IPS-18a (cell line): ENCODE measurements at regions not wholly inside any gene's neighbourhood (a gene's known extent, or its start where the extent isn't known, plus 50 kb on each side); places are given as distances from the start of the nearest gene placed in this dataset.

Experiments used
- H3K27ac ChIP-seq: one replicate; pipeline ENCODE4 v1.5.1; 2013; ENCODE audit warnings: low read length
- H3K27me3 ChIP-seq: one replicate; pipeline ENCODE4 v1.6.1; 2013; ENCODE audit warnings: mild to moderate bottlenecking, low read length; ENCODE audit not compliant: control insufficient read depth, insufficient read depth
- H3K36me3 ChIP-seq: one replicate; pipeline ENCODE4 v1.6.1; 2013; ENCODE audit warnings: low read depth, low read length; ENCODE audit not compliant: control insufficient read depth
- H3K4me1 ChIP-seq: one replicate; pipeline ENCODE4 v1.6.1; 2013; ENCODE audit warnings: low read depth, low read length; ENCODE audit not compliant: control insufficient read depth
- H3K4me3 ChIP-seq: one replicate; pipeline ENCODE4 v1.5.1; 2013; ENCODE audit warnings: low read length
- H3K9ac ChIP-seq: one replicate; pipeline ENCODE4 v1.6.1; 2013; ENCODE audit warnings: mild to moderate bottlenecking, low read length, moderate library complexity
- H3K9me3 ChIP-seq: one replicate; pipeline ENCODE4 v1.6.1; 2013; ENCODE audit warnings: low read depth, low read length; ENCODE audit not compliant: control insufficient read depth

DNA sequence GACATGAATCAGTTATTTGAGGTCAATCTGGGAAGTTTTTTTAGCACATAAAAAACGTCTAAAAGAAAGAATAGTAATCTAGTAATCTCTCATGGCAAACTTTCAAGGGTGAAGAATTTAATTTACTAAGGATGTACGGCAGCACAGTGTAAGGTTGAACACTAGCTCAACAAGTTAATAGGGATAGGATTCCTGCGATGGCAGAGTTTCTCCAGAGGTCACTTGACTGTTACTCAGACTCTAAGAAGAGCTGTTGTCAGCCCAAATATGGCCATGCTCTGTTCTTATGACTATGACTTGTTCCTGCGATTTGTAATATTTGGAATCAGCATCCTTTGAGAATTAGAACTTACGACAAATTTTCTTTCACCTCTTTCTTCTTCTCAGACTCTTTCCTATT, 553.3 kb upstream of the TNP1 start:
- Histone ChIP-seq H3K27me3 (no peaks in the 10 kb centered on the region), H3K9me3 (no peaks in the 10 kb centered on the region), H3K27ac (no peak overlapping the region), H3K36me3 (no peaks in the 10 kb centered on the region), H3K9ac (no peak overlapping the region), H3K4me3 (no peak overlapping the region), H3K4me1 (no peaks in the 10 kb centered on the region)

DNA sequence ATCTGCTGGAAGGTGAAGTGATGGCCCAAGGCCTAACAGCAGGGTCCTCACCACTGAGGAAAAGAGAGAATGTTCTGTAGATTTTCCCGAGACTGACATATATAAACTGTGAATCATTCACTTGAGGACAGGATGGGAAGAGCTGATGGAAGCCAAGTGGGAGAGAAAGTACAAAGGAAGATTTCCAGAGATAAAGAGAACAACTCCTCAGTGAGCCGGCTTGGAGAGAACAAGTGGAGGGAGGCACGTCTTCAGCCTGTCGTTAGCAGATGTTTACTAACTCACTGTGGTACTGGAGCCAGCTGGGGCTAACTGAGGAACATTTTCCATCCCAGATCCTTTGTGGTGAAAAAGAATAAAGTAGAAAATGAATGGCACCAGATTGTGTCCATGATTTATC, 552.9 kb upstream of the TNP1 start:
- no peaks in the 10 kb centered on the region for H3K4me1 ChIP-seq
- H3K9me3 ChIP-seq = no peaks in the 10 kb centered on the region
- no peak overlapping the region for H3K4me3 ChIP-seq
- H3K36me3 ChIP-seq = no peaks in the 10 kb centered on the region
- no peak overlapping the region for H3K9ac ChIP-seq
- H3K27ac ChIP-seq = no peak overlapping the region
- H3K27me3 ChIP-seq = no peaks in the 10 kb centered on the region

DNA sequence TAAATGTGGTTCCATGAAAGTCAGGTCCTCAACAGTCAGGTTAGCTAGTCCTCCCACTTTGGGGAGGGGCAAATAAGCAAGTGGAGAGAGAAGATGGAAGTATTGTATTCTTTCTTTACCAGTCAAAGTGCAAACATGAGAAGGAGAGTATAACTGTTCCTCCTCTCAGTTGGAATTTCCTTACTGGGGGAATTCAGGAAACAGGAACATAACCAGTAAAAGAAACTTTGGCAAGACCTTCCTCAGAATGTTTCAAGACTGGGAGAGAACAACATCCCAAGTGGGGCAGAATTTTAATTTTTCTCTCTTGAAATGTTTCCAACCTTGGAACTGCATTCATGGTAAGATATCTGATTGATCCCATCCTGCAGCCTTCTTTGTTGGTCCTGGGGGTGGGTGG, 552.4 kb upstream of the TNP1 start:
- H3K9me3 ChIP-seq = no peaks in the 10 kb centered on the region
- H3K36me3 ChIP-seq = no peaks in the 10 kb centered on the region
- no peak overlapping the region for H3K9ac ChIP-seq
- H3K27me3 ChIP-seq = no peaks in the 10 kb centered on the region
- no peaks in the 10 kb centered on the region for H3K4me1 ChIP-seq
- no peak overlapping the region for H3K4me3 ChIP-seq
- no peak overlapping the region for H3K27ac ChIP-seq

DNA sequence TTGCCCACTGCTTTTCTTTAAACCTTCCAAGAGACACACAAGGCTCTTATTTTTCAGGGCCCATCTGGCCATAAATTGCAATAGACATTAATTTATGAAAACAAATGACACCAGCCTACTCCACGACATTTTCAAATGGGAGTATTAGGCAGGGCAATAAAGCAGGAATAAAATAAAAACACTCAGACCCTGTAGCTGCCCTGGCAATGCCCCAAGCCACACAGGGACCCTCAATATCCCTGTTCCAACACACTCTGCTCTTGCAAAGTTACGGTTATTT, 550.8 kb upstream of the TNP1 start:
- Histone ChIP-seq H3K36me3 (no peaks in the 10 kb centered on the region), H3K9ac (no peak overlapping the region), H3K27me3 (no peaks in the 10 kb centered on the region), H3K4me1 (no peaks in the 10 kb centered on the region), H3K4me3 (no peak overlapping the region), H3K9me3 (no peaks in the 10 kb centered on the region), H3K27ac (no peak overlapping the region)

DNA sequence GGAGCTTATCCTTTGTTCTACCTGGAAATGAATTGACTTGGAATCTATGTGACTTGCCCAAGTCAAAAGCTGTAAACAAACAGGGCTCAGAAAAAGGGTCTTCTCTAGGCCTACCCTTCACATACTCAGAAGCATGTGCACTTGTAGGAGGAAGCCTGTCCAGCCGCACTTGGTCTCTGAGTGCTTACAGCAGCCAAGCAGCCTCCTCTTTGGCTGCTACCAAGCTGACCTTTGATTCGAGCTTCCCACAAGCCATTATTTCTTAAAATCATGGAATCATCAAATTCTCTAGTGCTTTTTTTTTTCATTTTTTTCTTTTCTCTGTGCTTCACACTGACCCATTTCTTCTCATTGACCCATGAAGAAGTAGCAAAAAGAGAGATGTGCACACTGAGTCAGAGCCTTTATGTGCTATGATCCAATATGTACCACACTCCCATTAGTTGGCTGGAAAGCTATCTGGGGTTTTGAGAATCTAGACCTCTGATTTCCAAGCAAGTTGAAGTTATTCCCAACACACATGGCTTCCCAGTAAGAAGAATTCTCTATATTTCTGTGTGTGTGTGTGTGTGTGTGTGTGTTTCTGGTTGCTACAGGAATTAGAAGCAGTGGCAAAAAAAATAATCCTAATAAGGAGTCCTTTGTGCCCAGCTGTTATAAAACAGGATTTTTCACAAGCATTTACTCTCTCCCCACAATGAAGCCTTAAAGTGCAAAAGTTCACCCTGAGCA, 550.3 kb upstream of the TNP1 start:
- H3K4me1 ChIP-seq = no peaks in the 10 kb centered on the region
- no peaks in the 10 kb centered on the region for H3K36me3 ChIP-seq
- H3K27me3 ChIP-seq = no peaks in the 10 kb centered on the region
- H3K27ac ChIP-seq = no peak overlapping the region
- no peaks in the 10 kb centered on the region for H3K9me3 ChIP-seq
- no peak overlapping the region for H3K9ac ChIP-seq
- H3K4me3 ChIP-seq = no peak overlapping the region

DNA sequence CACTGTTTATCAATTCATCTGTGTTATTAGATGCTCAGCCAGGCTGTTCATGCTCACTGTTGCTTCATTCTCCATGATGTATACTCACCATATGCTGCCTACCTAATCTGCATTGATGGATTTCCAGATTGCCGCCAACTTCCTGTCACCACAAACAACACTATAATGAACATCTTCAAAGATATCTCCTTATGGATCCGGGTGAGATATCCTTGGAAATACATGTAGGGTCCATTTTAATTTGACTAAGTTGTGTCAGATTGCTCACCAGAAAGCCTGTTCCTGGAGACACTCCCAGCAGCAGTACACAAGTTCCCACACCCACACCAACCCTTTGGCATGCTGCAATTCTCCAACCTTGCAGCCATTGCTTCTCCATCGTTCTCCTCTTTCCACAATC, 547.5 kb upstream of the TNP1 start:
- no peak overlapping the region for H3K27ac ChIP-seq
- no peak overlapping the region for H3K9ac ChIP-seq
- H3K36me3 ChIP-seq = no peaks in the 10 kb centered on the region
- no peaks in the 10 kb centered on the region for H3K27me3 ChIP-seq
- H3K4me1 ChIP-seq = peaks cover 9% of the 10 kb centered on the region
- no peak overlapping the region for H3K4me3 ChIP-seq
- H3K9me3 ChIP-seq = no peaks in the 10 kb centered on the region

DNA sequence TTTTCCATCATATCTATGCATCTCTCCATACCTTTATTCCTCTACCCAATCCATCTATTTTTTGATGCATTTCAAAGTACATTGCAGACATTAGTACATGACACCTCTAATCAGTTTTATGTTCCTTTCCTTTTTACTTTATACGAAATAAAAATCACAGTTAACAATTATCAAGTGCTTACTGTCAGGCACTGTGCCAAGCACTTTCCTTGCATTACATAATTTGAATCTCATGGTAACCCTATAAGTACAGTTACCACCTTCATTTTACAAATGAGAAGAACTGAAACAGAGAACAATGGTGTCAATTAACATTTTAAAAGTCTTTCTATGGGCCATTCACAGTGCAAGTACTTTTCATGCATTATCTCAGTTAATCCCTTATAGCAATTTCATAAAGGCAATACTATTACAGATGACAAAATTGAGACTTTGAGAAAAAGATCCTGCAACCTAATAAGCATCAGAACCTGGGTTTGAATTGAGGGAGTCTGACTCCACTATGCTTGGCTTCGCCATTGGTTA, 544.4 kb upstream of the TNP1 start:
- H3K27me3 ChIP-seq = no peaks in the 10 kb centered on the region
- H3K36me3 ChIP-seq = no peaks in the 10 kb centered on the region
- H3K9ac ChIP-seq = no peak overlapping the region
- H3K9me3 ChIP-seq = no peaks in the 10 kb centered on the region
- peaks cover 9% of the 10 kb centered on the region for H3K4me1 ChIP-seq
- H3K27ac ChIP-seq = no peak overlapping the region
- no peak overlapping the region for H3K4me3 ChIP-seq

DNA sequence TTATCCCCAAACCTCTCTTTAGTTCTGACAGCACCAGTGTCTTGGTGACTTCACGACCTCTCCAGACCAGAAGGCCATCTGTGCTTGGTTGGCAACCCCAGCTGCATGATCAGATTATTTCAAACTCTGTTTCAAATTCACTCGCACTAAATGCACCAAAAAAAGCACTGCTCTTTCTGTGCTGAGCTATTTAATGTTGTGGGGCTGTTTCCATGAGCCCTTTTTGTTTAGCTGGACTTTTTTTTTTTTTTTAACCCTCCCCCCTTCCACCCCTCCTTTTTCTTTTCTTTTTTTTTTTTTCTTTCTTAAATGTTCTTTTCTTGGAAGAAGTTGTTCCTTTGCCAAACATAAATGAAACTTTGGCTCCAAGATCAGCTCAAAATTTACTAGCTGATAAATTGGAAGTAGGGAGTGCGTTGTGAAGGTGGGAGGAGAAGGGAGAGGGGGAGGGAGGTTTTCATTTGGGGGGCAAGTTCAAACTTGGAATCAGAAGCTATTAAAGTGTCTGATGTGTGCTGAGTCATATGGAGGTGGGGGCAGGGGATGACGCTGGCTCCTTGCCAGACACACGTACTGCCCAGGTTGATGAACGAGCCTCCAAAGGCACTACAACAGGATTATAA, 543.0 kb upstream of the TNP1 start:
- Histone ChIP-seq H3K27ac (no peak overlapping the region), H3K4me1 (peaks cover 9% of the 10 kb centered on the region)

DNA sequence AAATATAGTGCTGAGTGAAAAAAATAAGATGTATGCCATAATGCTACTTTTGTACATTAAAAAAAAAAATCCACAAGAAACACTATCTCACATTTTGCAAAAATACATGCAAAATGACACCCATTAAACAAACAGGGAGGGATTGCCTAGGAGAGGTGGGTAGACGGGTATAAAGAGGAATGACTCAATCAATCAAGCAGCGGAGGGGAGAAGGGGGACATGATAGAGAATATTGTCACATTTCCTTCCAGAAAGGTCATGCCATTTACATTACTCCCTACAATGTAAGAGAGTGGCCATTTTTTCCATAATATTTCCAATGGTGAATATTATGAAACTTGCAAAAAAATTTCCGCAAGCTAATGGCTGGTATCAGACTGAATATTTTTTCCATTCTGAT, 542.3 kb upstream of the TNP1 start:
- Histone ChIP-seq H3K27ac (no peak overlapping the region), H3K9ac (no peak overlapping the region), H3K9me3 (no peaks in the 10 kb centered on the region), H3K4me1 (peaks cover 9% of the 10 kb centered on the region), H3K4me3 (no peak overlapping the region), H3K36me3 (no peaks in the 10 kb centered on the region), H3K27me3 (no peaks in the 10 kb centered on the region)

More for the DNA sequence above, 543.0 kb upstream of the TNP1 start:
- no peak overlapping the region for H3K9ac ChIP-seq
- H3K9me3 ChIP-seq = no peaks in the 10 kb centered on the region
- no peaks in the 10 kb centered on the region for H3K36me3 ChIP-seq
- no peaks in the 10 kb centered on the region for H3K27me3 ChIP-seq
- no peak overlapping the region for H3K4me3 ChIP-seq

DNA sequence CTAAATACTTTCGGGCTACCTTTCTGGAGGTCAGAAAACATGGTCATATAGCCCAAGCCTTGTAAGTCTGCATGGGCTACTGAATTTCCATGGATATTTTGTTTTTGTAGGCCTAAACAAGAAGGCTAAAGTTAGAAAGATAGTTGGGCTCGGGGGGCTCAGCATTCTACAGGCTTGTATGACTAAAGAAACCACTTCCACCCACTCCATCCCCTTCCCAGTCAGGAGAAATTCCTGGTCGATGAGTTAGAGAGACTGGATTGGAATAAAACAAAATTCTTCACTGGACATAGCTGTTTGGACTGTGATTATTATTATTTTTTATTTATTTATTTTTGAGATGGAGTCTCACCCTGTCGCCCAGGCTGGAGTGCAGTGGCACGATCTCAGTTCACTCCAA, 539.4 kb upstream of the TNP1 start:
- Histone ChIP-seq H3K36me3 (no peaks in the 10 kb centered on the region), H3K27me3 (no peaks in the 10 kb centered on the region), H3K27ac (no peak overlapping the region), H3K9ac (no peak overlapping the region), H3K9me3 (no peaks in the 10 kb centered on the region), H3K4me1 (peaks cover 4% of the 10 kb centered on the region), H3K4me3 (no peak overlapping the region)

DNA sequence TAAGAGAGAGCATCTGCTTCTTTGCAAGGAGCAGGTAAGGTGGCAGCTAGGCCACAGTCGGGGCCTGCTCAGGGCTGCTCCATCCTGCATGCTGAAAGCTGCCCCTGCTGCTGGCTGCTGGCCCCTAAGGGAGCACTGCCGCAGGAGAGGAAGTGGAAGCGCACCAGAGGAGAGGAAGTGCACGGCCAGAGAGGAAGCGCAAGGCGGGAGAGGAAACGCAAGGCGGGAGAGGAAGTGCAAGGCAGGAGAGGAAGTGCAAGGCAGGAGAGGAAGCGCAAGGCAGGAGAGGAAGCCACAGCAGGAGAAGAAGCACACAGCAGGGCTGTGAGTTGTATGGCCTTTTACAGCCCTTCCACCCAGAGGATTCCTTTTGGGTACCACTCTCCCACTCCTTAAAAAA, 539.0 kb upstream of the TNP1 start:
- no peaks in the 10 kb centered on the region for H3K36me3 ChIP-seq
- no peak overlapping the region for H3K9ac ChIP-seq
- no peaks in the 10 kb centered on the region for H3K9me3 ChIP-seq
- H3K4me1 ChIP-seq = no peaks in the 10 kb centered on the region
- no peak overlapping the region for H3K4me3 ChIP-seq
- H3K27ac ChIP-seq = no peak overlapping the region
- H3K27me3 ChIP-seq = no peaks in the 10 kb centered on the region

DNA sequence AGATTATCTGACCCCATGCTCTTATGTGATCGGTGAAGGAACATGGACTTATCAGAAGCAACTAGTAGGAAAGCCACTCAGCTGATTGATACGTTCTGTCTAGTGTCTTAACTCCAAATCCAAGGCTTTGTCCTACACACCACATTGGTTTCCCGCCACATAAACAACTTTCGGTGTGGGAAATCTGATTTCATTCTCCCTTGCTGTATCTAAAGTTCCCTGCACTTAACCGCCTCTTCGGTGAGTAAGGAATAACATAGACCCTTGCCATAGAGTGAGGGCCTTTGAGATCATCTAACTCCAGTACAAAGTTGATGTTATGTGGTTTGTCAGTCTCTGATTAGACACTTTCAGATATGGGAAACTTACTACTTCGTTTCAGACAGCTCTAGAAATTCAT, 538.2 kb upstream of the TNP1 start:
- Histone ChIP-seq H3K36me3 (no peaks in the 10 kb centered on the region), H3K9me3 (no peaks in the 10 kb centered on the region), H3K4me3 (no peak overlapping the region), H3K9ac (no peak overlapping the region), H3K27me3 (no peaks in the 10 kb centered on the region), H3K27ac (no peak overlapping the region), H3K4me1 (no peaks in the 10 kb centered on the region)
